ENCODE measurements at regions not wholly inside any gene's neighbourhood (a gene's known extent, or its start where the extent isn't known, plus 50 kb on each side); places are given as distances from the start of the nearest gene placed in this dataset.
A peak's percentile ranks its signal among the peaks of the same experiment; 100 is the strongest.

DNA sequence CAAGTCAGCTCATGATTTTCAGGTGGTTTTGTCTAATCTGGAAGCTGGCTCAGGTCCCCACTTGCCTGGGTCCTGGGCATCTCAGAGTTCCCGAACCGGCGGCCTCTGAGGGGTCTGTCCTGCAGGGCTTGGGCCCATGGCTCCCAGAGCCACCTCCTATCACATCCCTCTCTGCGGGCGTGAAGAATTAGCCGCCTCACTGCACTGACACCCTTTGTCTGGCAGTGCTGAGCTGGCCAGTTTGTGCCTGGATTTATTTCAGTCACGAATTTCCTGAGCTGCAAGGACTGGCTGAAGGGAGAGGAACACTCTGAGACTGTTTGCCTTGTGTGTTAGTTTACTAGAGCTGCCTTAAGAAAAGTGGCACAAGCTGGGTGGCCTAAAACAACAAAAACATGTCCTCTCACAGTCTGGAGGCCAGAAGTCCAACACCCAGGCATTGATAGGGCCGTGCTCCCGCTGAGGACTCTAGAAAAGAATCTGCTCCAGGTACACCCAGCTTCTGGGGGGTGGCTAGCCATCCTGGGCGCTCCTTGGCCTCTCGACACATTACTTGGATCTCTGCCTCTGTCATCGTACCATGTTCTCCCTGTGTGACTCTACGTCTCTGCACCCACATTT is 217.5 kb upstream of the DYNLRB2 start:
- no peak for DNase-seq (ENCODE audit: low read depth in 2 of 2)
- TF ChIP-seq, protein P1, sequence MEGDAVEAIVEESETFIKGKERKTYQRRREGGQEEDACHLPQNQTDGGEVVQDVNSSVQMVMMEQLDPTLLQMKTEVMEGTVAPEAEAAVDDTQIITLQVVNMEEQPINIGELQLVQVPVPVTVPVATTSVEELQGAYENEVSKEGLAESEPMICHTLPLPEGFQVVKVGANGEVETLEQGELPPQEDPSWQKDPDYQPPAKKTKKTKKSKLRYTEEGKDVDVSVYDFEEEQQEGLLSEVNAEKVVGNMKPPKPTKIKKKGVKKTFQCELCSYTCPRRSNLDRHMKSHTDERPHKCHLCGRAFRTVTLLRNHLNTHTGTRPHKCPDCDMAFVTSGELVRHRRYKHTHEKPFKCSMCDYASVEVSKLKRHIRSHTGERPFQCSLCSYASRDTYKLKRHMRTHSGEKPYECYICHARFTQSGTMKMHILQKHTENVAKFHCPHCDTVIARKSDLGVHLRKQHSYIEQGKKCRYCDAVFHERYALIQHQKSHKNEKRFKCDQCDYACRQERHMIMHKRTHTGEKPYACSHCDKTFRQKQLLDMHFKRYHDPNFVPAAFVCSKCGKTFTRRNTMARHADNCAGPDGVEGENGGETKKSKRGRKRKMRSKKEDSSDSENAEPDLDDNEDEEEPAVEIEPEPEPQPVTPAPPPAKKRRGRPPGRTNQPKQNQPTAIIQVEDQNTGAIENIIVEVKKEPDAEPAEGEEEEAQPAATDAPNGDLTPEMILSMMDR (IDR thresholded peaks at IDR 0.05; ENCODE audit: low read depth, low read length) = no peak
- H3K4me3 ChIP-seq (replicated peaks in 1 of 2; ENCODE audit: low read depth in 2 of 2, low read length in 2 of 2) = no peak overlapping the region

DNA sequence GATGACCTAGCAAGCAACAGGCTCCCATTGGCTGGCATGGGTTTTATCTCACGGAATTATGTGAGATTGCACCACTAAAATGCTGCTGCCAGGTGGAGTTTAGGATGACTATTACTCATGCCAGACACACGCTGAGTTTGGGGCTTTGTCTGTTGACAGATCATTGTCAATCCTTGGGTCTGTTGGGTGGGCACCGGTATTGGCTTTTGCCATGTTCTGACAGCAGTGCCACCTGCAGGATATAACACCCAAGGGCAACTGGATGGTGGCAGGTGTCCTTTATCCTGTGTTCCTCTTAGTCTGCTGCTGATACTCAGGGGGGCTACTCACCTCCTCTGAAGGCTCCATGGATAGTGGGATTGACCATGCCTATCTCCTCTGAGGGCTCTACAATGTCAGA is 221.6 kb upstream of the DYNLRB2 start:
- TF ChIP-seq, protein P1 (IDR thresholded peaks at IDR 0.05; ENCODE audit: low read depth, low read length) = peak; percentile 17
- DNase-seq (ENCODE audit: low read depth in 2 of 2) = no peak
- H3K4me3 ChIP-seq (replicated peaks in 1 of 2; ENCODE audit: low read depth in 2 of 2, low read length in 2 of 2) = no peak overlapping the region

DNA sequence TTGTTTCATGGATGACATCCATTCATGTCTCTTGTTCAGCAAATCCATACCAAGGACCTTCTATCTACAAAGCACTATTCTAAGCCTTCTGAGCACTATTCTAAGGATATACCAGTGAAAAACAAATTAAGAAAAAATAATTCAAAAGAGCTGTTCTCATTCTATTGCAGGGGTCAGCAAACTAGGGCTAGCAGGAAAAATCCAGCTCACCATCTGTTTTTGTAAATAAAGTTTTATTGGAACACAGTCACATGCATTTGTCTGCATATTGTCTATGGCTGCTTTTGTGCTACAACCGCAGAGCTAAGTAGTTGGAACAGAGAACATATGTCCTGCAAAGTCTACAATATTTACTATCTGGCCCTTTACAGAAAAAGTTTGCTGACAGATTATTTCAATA is 222.7 kb upstream of the DYNLRB2 start:
- DNase-seq (ENCODE audit: low read depth in 2 of 2) = no peak
- TF ChIP-seq, protein P1 (IDR thresholded peaks at IDR 0.05; ENCODE audit: low read depth, low read length) = no peak
- no peak overlapping the region for H3K4me3 ChIP-seq (replicated peaks in 1 of 2; ENCODE audit: low read depth in 2 of 2, low read length in 2 of 2)

DNA sequence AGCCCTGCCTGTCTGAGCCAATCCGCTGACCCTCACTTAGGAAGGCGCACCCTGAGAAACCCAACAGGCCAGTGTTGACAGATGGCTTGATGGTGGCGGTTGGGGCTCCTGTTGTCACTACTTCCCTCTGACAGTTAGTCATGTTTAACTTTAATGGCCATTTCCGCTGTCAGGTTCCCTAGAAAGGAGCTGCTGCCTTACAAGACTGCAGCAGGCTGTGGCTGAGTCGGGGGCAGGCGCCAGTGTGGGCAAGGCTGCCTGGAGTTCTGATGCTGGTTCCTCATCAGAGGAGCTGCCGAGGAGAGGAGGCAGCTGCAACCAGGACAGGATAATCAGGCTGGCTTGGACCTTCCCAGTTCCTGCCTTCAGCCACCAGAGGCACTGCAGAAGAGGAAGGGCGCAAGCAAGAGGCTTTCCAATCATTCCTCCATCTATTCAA is 223.2 kb upstream of the DYNLRB2 start:
- peak in 1 of 2 donors; percentile 1 for DNase-seq (ENCODE audit: low read depth in 2 of 2)
- TF ChIP-seq, protein P1 (IDR thresholded peaks at IDR 0.05; ENCODE audit: low read depth, low read length) = peak; percentile 46
- no peak overlapping the region for H3K4me3 ChIP-seq (replicated peaks in 1 of 2; ENCODE audit: low read depth in 2 of 2, low read length in 2 of 2)

DNA sequence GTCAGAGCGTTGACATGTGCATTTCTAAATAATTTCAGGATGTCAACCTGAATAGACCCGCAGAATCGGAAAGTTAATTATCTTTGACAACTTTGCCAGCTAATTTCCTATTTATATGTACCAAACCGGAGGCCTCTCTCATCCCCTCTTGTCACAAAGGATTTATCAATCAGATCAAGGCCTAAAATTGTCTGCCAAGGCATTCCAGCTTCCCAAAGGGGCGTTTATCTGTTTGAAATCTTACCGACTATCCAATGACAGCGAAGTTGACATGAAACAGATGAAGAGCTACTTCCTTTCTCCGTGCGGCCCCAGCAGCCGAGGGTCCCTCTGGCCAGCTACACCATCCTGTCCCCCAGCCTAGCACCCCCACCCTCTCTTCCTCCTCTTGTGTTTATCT is 223.7 kb upstream of the DYNLRB2 start:
- H3K4me3 ChIP-seq (replicated peaks in 1 of 2; ENCODE audit: low read depth in 2 of 2, low read length in 2 of 2) = no peak overlapping the region
- DNase-seq (ENCODE audit: low read depth in 2 of 2) = no peak
- TF ChIP-seq, protein P1 (IDR thresholded peaks at IDR 0.05; ENCODE audit: low read depth, low read length) = no peak

DNA sequence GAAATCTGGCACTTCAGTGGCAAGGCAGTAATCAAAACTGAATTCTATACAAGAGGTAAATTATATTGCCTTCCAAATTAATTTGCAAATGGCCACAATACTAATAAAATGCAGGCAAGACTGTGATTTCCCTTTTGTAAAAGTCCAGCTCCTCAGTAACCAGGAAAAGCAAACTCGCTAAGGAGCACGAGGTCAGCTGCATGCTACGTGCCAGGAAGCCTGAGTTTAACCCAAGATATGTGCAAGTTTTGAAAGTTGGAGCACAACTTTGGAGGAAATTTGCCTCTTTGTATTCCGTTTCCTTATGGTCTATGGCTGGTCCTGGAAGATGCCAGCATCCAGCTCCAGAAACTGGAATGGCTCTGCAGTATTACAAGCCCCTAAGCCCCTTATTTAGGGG is 226.8 kb upstream of the DYNLRB2 start:
- TF ChIP-seq, protein P1 (IDR thresholded peaks at IDR 0.05; ENCODE audit: low read depth, low read length) = no peak
- no peak for DNase-seq (ENCODE audit: low read depth in 2 of 2)
- H3K4me3 ChIP-seq (replicated peaks in 1 of 2; ENCODE audit: low read depth in 2 of 2, low read length in 2 of 2) = no peak overlapping the region

DNA sequence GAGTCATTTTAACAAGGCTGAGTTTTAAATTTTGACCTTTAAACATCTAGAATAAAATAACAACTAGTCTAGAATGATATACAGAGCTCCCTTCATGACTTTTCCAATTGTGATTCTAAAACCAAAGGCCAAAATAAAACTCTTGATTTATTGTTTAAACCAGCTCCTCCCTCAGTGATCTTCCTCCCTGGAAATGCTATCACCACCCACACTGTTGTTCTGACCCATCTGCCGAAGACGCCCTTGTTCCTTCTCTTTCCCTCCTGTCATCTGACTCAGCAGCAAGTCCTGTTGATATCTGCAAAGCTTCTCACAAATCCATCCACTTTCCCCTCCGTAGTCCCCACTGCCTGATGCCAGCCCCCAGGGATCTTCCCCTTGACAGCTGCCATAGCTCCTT is 231.6 kb upstream of the DYNLRB2 start:
- TF ChIP-seq, protein P1 (IDR thresholded peaks at IDR 0.05; ENCODE audit: low read depth, low read length) = no peak
- DNase-seq (ENCODE audit: low read depth in 2 of 2) = no peak
- H3K4me3 ChIP-seq (replicated peaks in 1 of 2; ENCODE audit: low read depth in 2 of 2, low read length in 2 of 2) = no peak overlapping the region
